Retinal pigment epithelial cell (primary cell): ENCODE measurements at regions not wholly inside any gene's neighbourhood (a gene's known extent, or its start where the extent isn't known, plus 50 kb on each side); places are given as distances from the start of the nearest gene placed in this dataset.

Experiments
- DNase-seq: peaks from one replicate; pipeline ENCODE4 v3.0.0-alpha.2; 2010; ENCODE audit warnings: low read depth
- H3K4me3 ChIP-seq: 2 replicates; pipeline ENCODE4 v1.5.1; 2011; ENCODE audit warnings: mild to moderate bottlenecking, low read length, control low read depth, moderate library complexity
- CTCF ChIP-seq: conservative IDR thresholded peaks from 2 replicates; pipeline ENCODE4 v1.5.1; 2011; ENCODE audit warnings: low read depth, low read length, control low read depth, inconsistent platforms

- TF ChIP-seq CTCF = no peak
- H3K4me3 ChIP-seq = no peak overlapping the region
- DNase-seq = no peak
Observed at GRCh38 chr3:139173372-139174108, 128.8 kb upstream of the PRR23C start.

- TF ChIP-seq CTCF = no peak
- no peak overlapping the region for H3K4me3 ChIP-seq
- DNase-seq = no peak
Observed at GRCh38 chr3:139180489-139180888, 135.8 kb upstream of the PRR23C start.

GRCh38 chr3:139182143-139182542, 137.5 kb upstream of the PRR23C start:
- TF ChIP-seq CTCF = no peak
- H3K4me3 ChIP-seq = no peak overlapping the region
- no peak for DNase-seq

- DNase-seq = no peak
- H3K4me3 ChIP-seq = no peak overlapping the region
- no peak for TF ChIP-seq CTCF
Observed at GRCh38 chr3:139182598-139182997, 137.9 kb upstream of the PRR23C start.

- no peak for TF ChIP-seq CTCF
- no peak for DNase-seq
- no peak overlapping the region for H3K4me3 ChIP-seq
Observed at GRCh38 chr3:139185527-139185926, 140.8 kb upstream of the PRR23C start.

GRCh38 chr3:139187154-139187553, 142.5 kb upstream of the PRR23C start:
- H3K4me3 ChIP-seq = no peak overlapping the region
- DNase-seq = no peak
- no peak for TF ChIP-seq CTCF

- no peak for DNase-seq
- no peak overlapping the region for H3K4me3 ChIP-seq
- TF ChIP-seq CTCF = no peak
Observed at GRCh38 chr3:139187648-139188047, 143.0 kb upstream of the PRR23C start.
